ENCODE measurements at regions not wholly inside any gene's neighbourhood (a gene's known extent, or its start where the extent isn't known, plus 50 kb on each side); places are given as distances from the start of the nearest gene placed in this dataset.

GRCh38 chr2:235378944-235379343, 114.9 kb upstream of the AGAP1 start:
- H3K4me3 Mint-ChIP-seq = no peak overlapping the region
- no peaks in the 10 kb centered on the region for H3K36me3 Mint-ChIP-seq (ENCODE audit: low read depth)
- intact Hi-C loops (cut with micrococcal nuclease) = no loop called here
- no peaks in the 10 kb centered on the region for H3K9me3 Mint-ChIP-seq
- CTCF ChIA-PET = no interaction called here
- no peak overlapping the region for H3K27ac Mint-ChIP-seq
- no peaks in the 10 kb centered on the region for H3K4me1 Mint-ChIP-seq (ENCODE audit: low read depth)
- DNase-seq = no peak
- peaks cover 8% of the 10 kb centered on the region for H3K27me3 Mint-ChIP-seq (ENCODE audit: low read depth)

GRCh38 chr2:235381261-235381912, 112.5 kb upstream of the AGAP1 start:
- Mint-ChIP-seq H3K4me1 (ENCODE audit: low read depth) (no peaks in the 10 kb centered on the region), H3K27me3 (ENCODE audit: low read depth) (peaks cover 7% of the 10 kb centered on the region), H3K9me3 (no peaks in the 10 kb centered on the region), H3K36me3 (ENCODE audit: low read depth) (no peaks in the 10 kb centered on the region), H3K4me3 (no peak overlapping the region), H3K27ac (no peak overlapping the region)
- DNase-seq = no peak
- CTCF ChIA-PET = no interaction called here
- intact Hi-C loops (cut with micrococcal nuclease) = no loop called here

GRCh38 chr2:235382179-235382578, 111.7 kb upstream of the AGAP1 start:
- DNase-seq = no peak
- no peaks in the 10 kb centered on the region for H3K4me1 Mint-ChIP-seq (ENCODE audit: low read depth)
- H3K4me3 Mint-ChIP-seq = no peak overlapping the region
- peaks cover 7% of the 10 kb centered on the region for H3K27me3 Mint-ChIP-seq (ENCODE audit: low read depth)
- H3K36me3 Mint-ChIP-seq (ENCODE audit: low read depth) = no peaks in the 10 kb centered on the region
- CTCF ChIA-PET = no interaction called here
- H3K27ac Mint-ChIP-seq = no peak overlapping the region
- intact Hi-C loops (cut with micrococcal nuclease) = no loop called here
- no peaks in the 10 kb centered on the region for H3K9me3 Mint-ChIP-seq

- Mint-ChIP-seq H3K27me3 (ENCODE audit: low read depth) (peaks cover 7% of the 10 kb centered on the region), H3K9me3 (no peaks in the 10 kb centered on the region), H3K36me3 (ENCODE audit: low read depth) (no peaks in the 10 kb centered on the region), H3K27ac (no peak overlapping the region), H3K4me1 (ENCODE audit: low read depth) (no peaks in the 10 kb centered on the region), H3K4me3 (no peak overlapping the region)
- no peak for DNase-seq
- intact Hi-C loops (cut with micrococcal nuclease) = no loop called here
- CTCF ChIA-PET = no interaction called here
These were observed 111.2 kb upstream of the AGAP1 start for GRCh38 chr2:235382601-235383000.

- H3K4me1 Mint-ChIP-seq (ENCODE audit: low read depth) = no peaks in the 10 kb centered on the region
- CTCF ChIA-PET = interaction anchor here (0.8 kb wide), 1 partner anchor 35 kb away, joined by 3 read pairs; no protein-coding TSS in a partner anchor
- no peaks in the 10 kb centered on the region for H3K9me3 Mint-ChIP-seq
- DNase-seq = no peak
- H3K27me3 Mint-ChIP-seq (ENCODE audit: low read depth) = peaks cover under 1% of the 10 kb centered on the region
- no peak overlapping the region for H3K27ac Mint-ChIP-seq
- intact Hi-C loops (cut with micrococcal nuclease) = no loop called here
- H3K4me3 Mint-ChIP-seq = no peak overlapping the region
- H3K36me3 Mint-ChIP-seq (ENCODE audit: low read depth) = no peaks in the 10 kb centered on the region
These were observed 110.5 kb upstream of the AGAP1 start for GRCh38 chr2:235383272-235383843.

GRCh38 chr2:235384624-235385023, 109.2 kb upstream of the AGAP1 start:
- no peaks in the 10 kb centered on the region for H3K9me3 Mint-ChIP-seq
- no peak for DNase-seq
- intact Hi-C loops (cut with micrococcal nuclease) = no loop called here
- H3K36me3 Mint-ChIP-seq (ENCODE audit: low read depth) = no peaks in the 10 kb centered on the region
- H3K27me3 Mint-ChIP-seq (ENCODE audit: low read depth) = no peaks in the 10 kb centered on the region
- CTCF ChIA-PET = no interaction called here
- H3K4me1 Mint-ChIP-seq (ENCODE audit: low read depth) = no peaks in the 10 kb centered on the region
- no peak overlapping the region for H3K27ac Mint-ChIP-seq
- H3K4me3 Mint-ChIP-seq = no peak overlapping the region

- H3K27ac Mint-ChIP-seq = no peak overlapping the region
- peaks cover 5% of the 10 kb centered on the region for H3K9me3 Mint-ChIP-seq
- no peak for DNase-seq
- H3K27me3 Mint-ChIP-seq (ENCODE audit: low read depth) = no peaks in the 10 kb centered on the region
- peaks cover 12% of the 10 kb centered on the region for H3K4me1 Mint-ChIP-seq (ENCODE audit: low read depth)
- intact Hi-C loops (cut with micrococcal nuclease) = no loop called here
- CTCF ChIA-PET = no interaction called here
- no peak overlapping the region for H3K4me3 Mint-ChIP-seq
- H3K36me3 Mint-ChIP-seq (ENCODE audit: low read depth) = no peaks in the 10 kb centered on the region
These were observed 104.2 kb upstream of the AGAP1 start for GRCh38 chr2:235389626-235390025.

GRCh38 chr2:235390108-235390815, 103.6 kb upstream of the AGAP1 start:
- H3K4me3 Mint-ChIP-seq = no peak overlapping the region
- intact Hi-C loops (cut with micrococcal nuclease) = no loop called here
- H3K27me3 Mint-ChIP-seq (ENCODE audit: low read depth) = no peaks in the 10 kb centered on the region
- CTCF ChIA-PET = no interaction called here
- DNase-seq = peak; percentile 79
- no peaks in the 10 kb centered on the region for H3K36me3 Mint-ChIP-seq (ENCODE audit: low read depth)
- peaks cover 5% of the 10 kb centered on the region for H3K9me3 Mint-ChIP-seq
- no peak overlapping the region for H3K27ac Mint-ChIP-seq
- peaks cover 12% of the 10 kb centered on the region for H3K4me1 Mint-ChIP-seq (ENCODE audit: low read depth)

GRCh38 chr2:235390816-235391194, 103.0 kb upstream of the AGAP1 start:
- H3K36me3 Mint-ChIP-seq (ENCODE audit: low read depth) = no peaks in the 10 kb centered on the region
- H3K9me3 Mint-ChIP-seq = peaks cover 5% of the 10 kb centered on the region
- peaks cover 12% of the 10 kb centered on the region for H3K4me1 Mint-ChIP-seq (ENCODE audit: low read depth)
- H3K27ac Mint-ChIP-seq = no peak overlapping the region
- no peak overlapping the region for H3K4me3 Mint-ChIP-seq
- CTCF ChIA-PET = no interaction called here
- intact Hi-C loops (cut with micrococcal nuclease) = no loop called here
- DNase-seq = no peak
- no peaks in the 10 kb centered on the region for H3K27me3 Mint-ChIP-seq (ENCODE audit: low read depth)

- Mint-ChIP-seq H3K4me3 (no peak overlapping the region), H3K36me3 (ENCODE audit: low read depth) (no peaks in the 10 kb centered on the region), H3K4me1 (ENCODE audit: low read depth) (peaks cover 12% of the 10 kb centered on the region), H3K27me3 (ENCODE audit: low read depth) (no peaks in the 10 kb centered on the region), H3K9me3 (peaks cover 5% of the 10 kb centered on the region), H3K27ac (no peak overlapping the region)
- intact Hi-C loops (cut with micrococcal nuclease) = no loop called here
- DNase-seq = no peak
- CTCF ChIA-PET = no interaction called here
These were observed 101.8 kb upstream of the AGAP1 start for GRCh38 chr2:235391921-235392615.

- H3K36me3 Mint-ChIP-seq (ENCODE audit: low read depth) = no peaks in the 10 kb centered on the region
- CTCF ChIA-PET = interaction anchor here (0.6 kb wide), 1 partner anchor 128 kb away, joined by 3 read pairs; no protein-coding TSS in a partner anchor
These were observed 99.5 kb upstream of the AGAP1 start for GRCh38 chr2:235394278-235394828.

GRCh38 chr2:235396071-235396846, 97.6 kb upstream of the AGAP1 start:
- no peaks in the 10 kb centered on the region for H3K4me1 Mint-ChIP-seq (ENCODE audit: low read depth)
- no peak for DNase-seq
- H3K36me3 Mint-ChIP-seq (ENCODE audit: low read depth) = no peaks in the 10 kb centered on the region
- H3K27me3 Mint-ChIP-seq (ENCODE audit: low read depth) = no peaks in the 10 kb centered on the region
- CTCF ChIA-PET = interaction anchor here (0.7 kb wide), 1 partner anchor 1251 kb away, joined by 3 read pairs; no protein-coding TSS in a partner anchor
- H3K9me3 Mint-ChIP-seq = peaks cover 2% of the 10 kb centered on the region
- no peak overlapping the region for H3K27ac Mint-ChIP-seq
- no peak overlapping the region for H3K4me3 Mint-ChIP-seq
- intact Hi-C loops (cut with micrococcal nuclease) = no loop called here

More at GRCh38 chr2:235394278-235394828, 99.5 kb upstream of the AGAP1 start:
- no peak overlapping the region for H3K4me3 Mint-ChIP-seq
- intact Hi-C loops (cut with micrococcal nuclease) = no loop called here
- no peak overlapping the region for H3K27ac Mint-ChIP-seq
- H3K4me1 Mint-ChIP-seq (ENCODE audit: low read depth) = peaks cover 12% of the 10 kb centered on the region
- H3K27me3 Mint-ChIP-seq (ENCODE audit: low read depth) = no peaks in the 10 kb centered on the region
- peaks cover 5% of the 10 kb centered on the region for H3K9me3 Mint-ChIP-seq
- DNase-seq = no peak

All from activated naive CD4-positive, alpha-beta T cell treated with anti-CD3 and anti-CD28 coated beads for 36 hours (primary cell).